GM08714 (cell line): ENCODE measurements at regions not wholly inside any gene's neighbourhood (a gene's known extent, or its start where the extent isn't known, plus 50 kb on each side); places are given as distances from the start of the nearest gene placed in this dataset.
"Not testable (repeated sequence)": the region's sequence is repeated elsewhere in the genome, so short reads cannot be mapped to it uniquely, and the experiment has no call there.

Source experiments
- H3K4me3 ChIP-seq: fragments of 200-500 bp; sonication (Bioruptor generic); 2 replicates; pipeline ENCODE4 v1.5.1; 2014; ENCODE audit warnings: mild to moderate bottlenecking, low read length, inconsistent platforms
- ZNF274 ChIP-seq: IDR thresholded peaks from 2 replicates; pipeline ENCODE4 v1.6.1; 2012; ENCODE audit warnings: mild to moderate bottlenecking, low read depth, low read length

- no peak for TF ChIP-seq ZNF274
- no peak overlapping the region for H3K4me3 ChIP-seq
Measured at GRCh38 chr4:189869236-189869635, 71.4 kb upstream of the FRG1 start.

- TF ChIP-seq ZNF274, result no peak
- H3K4me3 ChIP-seq, result no peak overlapping the region
Measured at GRCh38 chr4:189870511-189871234, 70.0 kb upstream of the FRG1 start.

GRCh38 chr4:189874591-189874990, 66.1 kb upstream of the FRG1 start:
- no peak overlapping the region for H3K4me3 ChIP-seq
- TF ChIP-seq ZNF274, result no peak

GRCh38 chr4:189881190-189881589, 59.5 kb upstream of the FRG1 start:
- H3K4me3 ChIP-seq, result not testable (repeated sequence)

- not testable (repeated sequence) for H3K4me3 ChIP-seq
Measured at GRCh38 chr4:189888407-189888806, 52.3 kb upstream of the FRG1 start.
